VCaP (cell line): ENCODE measurements at regions not wholly inside any gene's neighbourhood (a gene's known extent, or its start where the extent isn't known, plus 50 kb on each side); places are given as distances from the start of the nearest gene placed in this dataset.

Experiments
- H3K27ac ChIP-seq: fragments of 450-650 bp; 2 replicates; pipeline ENCODE4 v1.5.1; 2017
- CTCF ChIP-seq: fragments of 450-650 bp; conservative IDR thresholded peaks from 2 replicates; pipeline ENCODE4 v1.5.1; 2017; ENCODE audit warnings: mild to moderate bottlenecking, moderate library complexity

GRCh38 chr13:82298106-82298505 is 1584.2 kb downstream of the SLITRK1 start:
- TF ChIP-seq CTCF: no peak
- no peak overlapping the region for H3K27ac ChIP-seq

- H3K27ac ChIP-seq: no peak overlapping the region
- no peak for TF ChIP-seq CTCF
Observed at GRCh38 chr13:82294226-82294625, 1588.0 kb downstream of the SLITRK1 start.

- no peak for TF ChIP-seq CTCF
Observed at GRCh38 chr13:82292334-82292733, 1589.9 kb downstream of the SLITRK1 start.

GRCh38 chr13:82291852-82292251 is 1590.4 kb downstream of the SLITRK1 start:
- H3K27ac ChIP-seq: no peak overlapping the region
- TF ChIP-seq CTCF: no peak

More at GRCh38 chr13:82292334-82292733, 1589.9 kb downstream of the SLITRK1 start:
- no peak overlapping the region for H3K27ac ChIP-seq

- no peak for TF ChIP-seq CTCF
- H3K27ac ChIP-seq: no peak overlapping the region
Observed at GRCh38 chr13:82275644-82276043, 1606.6 kb downstream of the SLITRK1 start.

- TF ChIP-seq CTCF: no peak
- H3K27ac ChIP-seq: no peak overlapping the region
Observed at GRCh38 chr13:82259284-82259683, 1623.0 kb downstream of the SLITRK1 start.

- TF ChIP-seq CTCF: no peak
- no peak overlapping the region for H3K27ac ChIP-seq
Observed at GRCh38 chr13:82257790-82258507, 1624.3 kb downstream of the SLITRK1 start.
